H1 (cell line): ENCODE measurements at regions not wholly inside any gene's neighbourhood (a gene's known extent, or its start where the extent isn't known, plus 50 kb on each side); places are given as distances from the start of the nearest gene placed in this dataset.

Source experiments
- CREB1 ChIP-seq: IDR thresholded peaks from 2 replicates; pipeline ENCODE4 v1.6.1; 2012; ENCODE audit warnings: inconsistent platforms
- EZH2 ChIP-seq: fragments of 200-600 bp; sonication (generic); IDR thresholded peaks from 2 replicates; pipeline ENCODE4 v1.7.1; 2012; ENCODE audit warnings: low read depth, mild to moderate bottlenecking, moderate library complexity, low read length, inconsistent platforms; ENCODE audit not compliant: severe bottlenecking
- HDAC2 ChIP-seq, 2 experiments: fragments of 300-600 bp in 1 of 2; sonication (generic) in 1 of 2; IDR thresholded peaks; 2 replicates each; pipeline ENCODE4 v1.6.1; 2011 to 2012; ENCODE audit warnings: low read depth in 2 of 2, low read length in 2 of 2, mild to moderate bottlenecking in 2 of 2, moderate library complexity in 2 of 2, borderline replicate concordance in 1 of 2, inconsistent platforms in 1 of 2
- KDM1A ChIP-seq: fragments of 200-600, 300-600 bp; sonication (generic); IDR thresholded peaks from 2 replicates; pipeline ENCODE4 v1.7.1; 2016; ENCODE audit warnings: mild to moderate bottlenecking, low read length, borderline replicate concordance
- RFX5 ChIP-seq: IDR thresholded peaks from 2 replicates; pipeline ENCODE4 v1.6.1; 2011; ENCODE audit warnings: low read depth, low read length, improper control_type of control experiment, borderline replicate concordance
- SIRT6 ChIP-seq: IDR thresholded peaks from one replicate; pipeline ENCODE4 v1.7.1; 2012; ENCODE audit warnings: low read length, inconsistent platforms
- TCF12 ChIP-seq: IDR thresholded peaks from 2 replicates; pipeline ENCODE4 v1.6.1; 2011; ENCODE audit warnings: low read depth, mild to moderate bottlenecking, low read length

DNA sequence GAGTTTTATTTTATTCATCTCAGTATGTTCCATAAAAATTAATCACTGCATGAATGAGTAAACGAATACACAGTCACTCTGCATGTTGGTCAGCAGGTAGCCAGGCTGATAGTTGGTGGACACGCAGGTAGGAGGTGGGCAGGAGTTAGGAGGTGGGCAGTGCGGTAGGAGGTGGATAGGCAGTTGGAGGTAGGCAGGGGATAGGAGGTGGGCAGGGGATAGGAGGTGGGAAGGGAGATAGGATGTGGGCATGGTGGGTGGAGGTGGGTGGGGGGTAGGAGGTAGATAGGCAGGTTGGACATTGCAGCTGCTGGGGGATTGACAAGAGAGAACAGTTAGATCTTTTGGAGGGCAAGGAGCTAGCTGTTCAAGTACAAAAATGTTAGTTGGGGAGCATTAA is 322.7 kb downstream of the PTPRU start (continued):
- TF ChIP-seq HDAC2 (IDR thresholded peaks at IDR 0.05; ENCODE audit: borderline replicate concordance in 1 of 2, low read depth in 2 of 2, low read length in 2 of 2) (no peak), SIRT6 (no peak), EZH2 (no peak), RFX5 (no peak), CREB1 (no peak), TCF12 (no peak), KDM1A (no peak)
